Fibroblast of peridontal ligament (primary cell): ENCODE measurements at regions not wholly inside any gene's neighbourhood (a gene's known extent, or its start where the extent isn't known, plus 50 kb on each side); places are given as distances from the start of the nearest gene placed in this dataset.
"Not testable (repeated sequence)": the region's sequence is repeated elsewhere in the genome, so short reads cannot be mapped to it uniquely, and the experiment has no call there.

ENCODE experiments used
- DNase-seq: peaks from one replicate; pipeline ENCODE4 v3.0.0-alpha.2; 2010; ENCODE audit errors: extremely low read depth

DNA sequence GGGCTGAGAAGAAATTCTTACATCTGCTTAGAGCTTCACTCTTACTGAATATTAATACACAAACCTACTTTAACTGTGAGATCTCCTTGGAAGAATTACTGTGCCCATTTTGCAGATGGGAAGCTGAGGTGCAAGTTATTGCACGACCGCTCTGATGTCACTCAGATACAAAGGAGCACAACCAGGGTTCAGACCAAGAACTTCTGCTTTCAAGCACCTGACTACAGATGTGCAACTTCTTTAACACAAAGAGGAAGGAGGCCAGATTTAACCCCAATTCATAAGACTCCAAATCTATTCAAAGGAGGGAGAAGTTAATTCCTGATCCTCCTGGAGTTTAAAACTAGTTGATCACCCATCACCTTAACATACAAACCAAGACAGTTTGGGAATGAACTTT lies 232.6 kb downstream of the VRK1 start:
- no peak for DNase-seq

DNA sequence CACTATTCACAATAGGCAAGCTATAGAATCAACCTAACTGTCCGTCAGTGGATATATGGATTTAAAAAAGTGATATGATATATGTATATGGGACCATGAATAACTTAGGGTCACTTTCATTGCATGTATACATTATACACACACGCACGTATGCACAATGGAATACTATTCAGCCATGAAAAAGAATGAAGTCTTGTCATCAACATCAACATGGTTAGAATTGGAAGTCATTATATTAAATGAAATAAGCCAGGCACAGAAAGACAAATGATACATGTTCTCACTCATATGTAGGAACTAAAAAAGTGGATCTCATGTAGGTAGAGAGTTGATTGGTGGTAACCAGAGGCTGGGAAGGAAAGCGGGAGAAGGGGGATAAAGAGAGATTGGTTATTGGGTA lies 234.3 kb downstream of the VRK1 start:
- DNase-seq: no peak

DNA sequence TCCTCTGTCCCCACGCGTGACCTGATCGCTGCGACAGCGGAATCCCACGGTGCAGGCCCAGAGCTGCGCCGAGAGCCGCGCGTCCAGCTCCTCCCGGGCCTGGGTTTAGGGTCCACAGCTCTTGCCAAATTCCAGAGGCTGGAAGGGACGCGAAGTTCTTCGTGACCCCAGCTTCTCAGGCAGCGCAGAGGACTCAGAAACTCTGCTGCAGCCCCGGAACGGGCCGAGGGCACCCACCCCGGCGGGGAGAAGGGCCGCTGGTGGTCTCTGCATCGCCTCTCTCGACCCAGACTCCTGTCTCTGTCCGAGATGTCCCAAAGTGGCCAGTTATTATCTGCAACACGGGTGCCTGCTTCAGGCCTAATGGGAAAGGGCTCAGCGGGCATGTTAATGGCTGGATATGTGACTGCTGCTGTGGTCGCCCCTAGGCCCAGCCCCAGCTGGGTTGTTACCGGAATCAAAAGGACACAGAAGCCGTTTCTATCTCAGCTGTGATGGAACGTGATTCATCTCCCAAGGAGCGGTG lies 236.4 kb downstream of the VRK1 start:
- DNase-seq: no peak

DNA sequence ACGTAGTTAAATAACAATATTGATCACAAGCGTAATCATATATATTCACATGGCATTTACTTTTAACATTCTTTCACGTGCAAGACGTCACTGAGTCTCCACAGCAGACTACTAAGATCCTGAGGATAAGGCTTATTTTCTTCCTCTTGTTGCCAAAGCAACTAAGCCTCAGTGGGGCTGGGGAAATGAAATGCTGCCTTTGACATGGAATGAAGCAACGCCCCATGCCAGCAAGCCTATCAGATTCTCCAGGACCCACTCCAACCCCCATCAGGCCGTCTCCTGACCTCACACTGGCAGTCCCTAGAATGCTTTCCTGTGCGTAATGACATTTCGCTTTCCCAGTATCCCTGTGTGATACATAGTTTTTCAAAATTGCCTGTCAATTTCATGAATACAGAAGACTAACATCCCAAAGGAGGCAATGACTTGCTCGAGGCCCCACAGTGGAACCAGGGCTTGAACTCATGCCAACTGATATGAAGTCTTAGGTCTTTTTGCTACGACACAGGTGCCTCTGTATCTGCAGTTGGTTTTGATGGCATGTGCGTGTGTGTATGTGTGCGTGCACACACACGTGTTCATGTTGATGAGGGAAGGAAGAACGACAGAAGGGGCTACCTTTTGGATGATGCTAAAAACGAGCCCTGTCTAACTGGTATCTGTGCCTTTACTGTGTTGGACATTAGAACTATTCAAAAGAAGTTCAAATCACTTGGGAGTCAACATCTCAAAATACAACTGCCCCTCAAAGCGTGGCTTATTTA lies 239.1 kb downstream of the VRK1 start:
- DNase-seq: no peak

DNA sequence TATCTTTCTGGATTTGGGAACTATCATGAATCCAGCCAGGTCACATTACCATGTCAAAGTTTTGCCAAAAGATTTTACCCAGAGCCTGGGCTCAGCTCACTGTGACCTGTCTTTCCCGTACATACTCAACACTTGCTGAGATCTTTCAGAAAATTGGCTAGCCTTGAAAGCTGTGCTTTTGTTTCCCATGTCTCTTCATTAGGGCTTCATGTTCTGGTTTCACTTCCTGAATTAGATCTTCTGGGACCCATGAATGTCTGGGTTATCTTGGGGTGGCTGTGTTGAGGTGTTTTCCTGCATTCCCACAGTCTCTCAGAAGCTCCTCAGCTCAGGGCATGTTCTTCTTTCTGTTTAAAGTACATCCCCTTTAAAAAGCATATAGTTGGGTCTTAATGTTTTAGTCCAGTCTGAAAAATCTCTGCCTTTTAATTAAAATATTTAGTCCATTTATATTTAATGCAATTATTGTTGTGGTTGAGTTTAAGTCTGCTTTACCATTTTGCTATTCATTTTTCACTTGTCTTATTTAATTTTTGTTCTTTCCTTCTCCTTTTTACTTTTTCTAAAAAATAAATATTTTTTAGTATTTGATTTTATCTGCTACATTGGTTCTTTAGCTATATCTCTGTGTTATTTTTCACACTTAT lies 242.7 kb downstream of the VRK1 start:
- DNase-seq: no peak

DNA sequence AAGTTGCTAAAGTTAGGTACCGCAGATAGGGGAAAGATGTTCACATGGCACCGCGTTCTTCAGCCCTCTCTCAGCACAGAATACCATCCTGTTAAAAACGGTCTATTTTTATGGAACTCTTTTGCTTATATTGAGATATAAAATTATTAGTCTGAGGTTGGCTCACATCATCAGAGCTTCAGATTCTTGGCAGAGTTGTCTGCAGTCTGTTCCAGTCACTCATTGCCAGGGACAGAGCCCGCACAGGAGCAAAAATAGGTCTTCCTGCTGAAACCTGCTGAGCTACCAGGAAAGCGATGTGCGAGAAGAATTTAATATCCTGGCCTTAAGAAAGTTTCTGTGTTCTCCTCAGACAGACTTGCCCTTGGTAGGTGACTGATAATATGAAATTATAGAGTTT lies 249.8 kb downstream of the VRK1 start:
- DNase-seq: no peak

DNA sequence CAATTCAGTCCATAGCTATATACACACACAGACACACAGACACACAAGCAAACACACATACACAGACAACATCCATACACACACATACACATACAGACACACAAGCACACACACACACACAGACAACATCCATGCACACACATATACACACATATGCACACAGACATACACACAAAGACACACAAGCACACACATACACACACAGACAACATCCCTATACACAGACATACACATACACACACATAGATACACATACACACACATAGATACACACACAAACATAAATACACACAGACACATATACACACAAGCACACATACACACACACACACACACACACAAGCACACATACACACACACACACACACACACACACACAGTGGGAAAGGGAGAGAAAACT lies 254.8 kb downstream of the VRK1 start:
- DNase-seq: no peak

DNA sequence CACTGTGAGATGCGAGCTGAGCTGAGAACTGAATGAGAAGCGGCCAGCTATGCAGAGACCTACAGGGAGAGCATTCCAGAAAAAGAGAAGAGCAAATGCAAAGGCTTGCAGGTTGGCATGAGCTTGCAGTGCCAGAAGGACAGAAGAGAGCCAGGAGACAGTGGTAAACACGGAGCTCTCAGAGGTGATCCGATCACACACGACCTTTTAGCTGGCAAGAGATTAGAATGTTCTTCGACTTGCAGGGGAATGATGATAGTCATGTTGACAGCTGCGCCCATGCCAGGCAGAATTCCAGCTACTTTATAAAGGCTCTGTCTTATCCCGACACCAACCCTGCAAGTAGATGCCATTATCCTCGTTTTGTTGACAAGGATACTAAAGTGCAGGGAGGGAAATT lies 256.8 kb downstream of the VRK1 start:
- DNase-seq: no peak

DNA sequence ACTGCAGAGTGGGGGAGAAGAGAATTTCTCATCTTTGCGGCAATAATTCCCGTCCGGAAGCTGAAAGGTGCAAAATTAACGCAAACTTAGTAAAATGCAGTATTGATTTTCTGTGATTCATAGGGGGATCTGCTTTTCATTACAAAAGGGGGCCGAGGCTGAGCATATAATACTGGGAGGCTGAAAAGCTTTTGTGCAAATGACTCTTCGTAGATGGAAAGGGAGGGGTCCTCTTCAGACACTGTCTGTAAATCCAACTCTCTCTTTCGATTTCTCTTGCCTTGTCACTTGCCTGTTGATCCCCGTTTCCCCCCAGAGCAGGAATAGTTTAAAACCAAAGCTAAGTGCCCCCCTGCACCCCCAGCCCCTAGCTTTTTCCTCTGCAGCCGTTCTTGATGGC lies 258.2 kb downstream of the VRK1 start:
- no peak for DNase-seq

DNA sequence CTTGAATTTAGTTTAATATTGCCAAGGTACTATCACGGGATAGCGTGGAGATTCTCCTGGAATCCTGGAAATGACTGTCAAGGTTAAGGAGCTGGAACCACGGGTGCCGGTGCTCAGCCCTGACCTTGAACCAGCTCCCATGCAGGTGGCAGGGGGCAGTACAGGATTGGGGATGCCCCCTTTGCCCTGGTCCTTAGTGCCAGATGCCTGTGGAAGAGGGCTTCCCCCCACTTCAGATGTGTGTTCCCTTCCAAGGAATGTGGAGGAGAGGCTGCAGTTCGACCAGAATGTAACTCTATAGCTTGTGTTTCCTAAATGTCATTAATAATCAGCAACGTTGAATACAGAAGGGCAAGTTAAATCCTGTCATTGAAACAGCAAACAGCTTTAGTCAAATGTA lies 258.9 kb downstream of the VRK1 start:
- DNase-seq: no peak

DNA sequence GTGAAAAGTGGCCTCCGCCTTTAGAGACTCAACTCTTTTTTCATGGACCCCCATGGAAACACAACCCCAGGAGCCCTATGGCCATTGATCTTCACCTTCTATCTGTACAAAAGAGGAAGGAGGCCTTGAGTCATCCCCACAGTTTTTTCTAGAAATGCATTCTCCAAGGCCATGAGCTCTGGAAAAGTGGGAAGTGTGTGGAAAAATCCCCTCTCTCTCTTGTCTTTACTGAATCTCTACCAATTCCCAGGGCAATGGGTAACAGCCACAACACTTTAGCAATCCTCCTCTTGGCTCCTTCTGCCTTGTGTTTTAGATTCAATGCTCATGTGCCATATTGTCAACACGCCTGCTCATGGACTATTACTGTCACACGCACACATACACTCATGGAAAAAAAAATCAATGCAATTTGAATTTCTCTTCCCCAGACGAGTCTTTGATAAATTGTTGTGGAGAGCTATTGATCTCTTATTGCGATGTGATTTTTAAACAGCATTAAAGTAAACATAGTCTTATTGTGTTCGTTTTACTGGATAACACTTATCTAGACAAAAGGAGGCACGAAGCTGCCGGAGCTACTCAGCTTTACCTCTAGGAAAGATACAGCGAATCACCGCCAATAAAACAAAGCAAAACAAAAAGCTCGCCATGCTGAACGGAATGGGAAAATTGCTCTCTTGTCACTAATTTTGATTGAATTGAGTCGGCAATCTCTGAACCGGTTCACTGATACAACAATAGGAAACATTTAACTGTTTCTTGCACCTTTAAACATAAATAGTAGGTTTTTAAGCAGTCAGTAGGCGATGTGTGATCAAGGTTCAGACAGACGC lies 260.3 kb downstream of the VRK1 start:
- DNase-seq: no peak

DNA sequence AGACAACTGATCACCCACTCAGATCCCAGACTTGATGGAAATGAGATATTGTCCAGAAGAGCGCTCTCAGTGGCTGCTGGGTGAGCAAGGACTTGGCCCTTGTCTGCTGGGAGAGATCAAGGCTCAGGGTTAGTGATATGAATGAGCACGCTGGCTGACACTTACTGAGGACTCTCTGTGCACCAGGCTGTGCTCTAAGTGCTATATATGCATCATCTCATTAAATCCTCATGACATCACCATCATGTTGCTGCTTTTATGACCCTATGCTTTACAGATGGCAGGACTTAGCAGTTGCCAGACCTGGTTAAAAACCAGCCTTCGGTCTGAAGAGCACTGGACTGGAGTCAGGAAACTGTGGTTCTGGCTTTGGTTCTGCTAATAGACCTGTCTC lies 260.9 kb downstream of the VRK1 start:
- no peak for DNase-seq

DNA sequence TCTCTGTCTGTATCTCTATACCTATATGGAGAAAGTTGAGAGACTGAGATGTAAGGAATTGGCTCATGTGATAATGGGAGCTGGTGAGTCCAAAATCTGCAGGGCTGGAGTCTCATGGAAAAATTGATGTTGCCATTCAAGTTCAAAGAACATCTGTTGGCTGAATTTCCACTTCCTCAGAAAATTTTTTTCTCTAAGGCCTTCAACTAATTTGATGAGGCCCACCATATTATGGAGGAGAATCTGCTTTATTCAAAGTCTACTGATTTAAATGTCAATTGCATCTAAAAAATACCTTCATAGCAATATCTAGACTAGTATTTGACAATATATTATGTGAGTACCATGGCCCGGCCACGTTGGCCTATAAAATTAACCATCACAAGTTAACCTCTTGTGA lies 261.4 kb downstream of the VRK1 start:
- no peak for DNase-seq

DNA sequence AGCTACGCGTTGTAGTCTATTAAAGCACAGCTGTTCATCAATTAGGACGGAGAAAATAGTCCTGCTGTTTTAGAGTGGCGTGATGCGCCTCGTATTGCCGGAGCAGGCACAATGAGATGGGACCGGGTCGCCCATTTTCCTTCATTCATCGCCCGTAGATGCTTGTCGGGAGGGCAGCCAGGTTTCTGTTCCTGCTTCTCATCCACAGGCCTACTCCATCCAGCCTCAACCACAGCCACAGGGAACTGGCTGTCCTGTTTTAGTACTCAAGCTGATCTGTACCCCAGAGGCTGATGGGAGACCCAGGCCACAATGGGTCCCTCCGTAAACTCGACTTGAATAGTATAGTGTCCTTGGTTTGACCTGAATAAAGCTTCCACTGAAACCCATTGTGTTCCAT lies 264.0 kb downstream of the VRK1 start:
- no peak for DNase-seq

DNA sequence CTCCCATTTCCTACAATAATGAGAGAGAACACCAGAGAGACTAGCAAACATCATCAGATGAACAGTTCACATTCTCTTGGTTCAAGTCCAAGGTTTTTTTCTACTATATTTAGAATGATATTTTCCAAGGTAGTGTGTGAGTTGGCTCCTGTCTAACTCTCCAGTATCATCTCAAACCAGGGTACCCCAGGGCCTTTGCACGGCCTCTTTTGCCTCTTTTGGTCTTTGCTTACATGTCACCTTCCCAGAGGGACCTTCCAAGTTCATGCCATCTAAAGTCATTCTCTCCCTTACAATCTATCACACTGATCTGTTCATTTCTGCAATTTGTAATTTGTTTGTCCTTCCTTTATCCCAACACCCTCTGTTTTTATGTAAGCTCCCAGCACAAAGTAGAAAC lies 264.5 kb downstream of the VRK1 start:
- no peak for DNase-seq

DNA sequence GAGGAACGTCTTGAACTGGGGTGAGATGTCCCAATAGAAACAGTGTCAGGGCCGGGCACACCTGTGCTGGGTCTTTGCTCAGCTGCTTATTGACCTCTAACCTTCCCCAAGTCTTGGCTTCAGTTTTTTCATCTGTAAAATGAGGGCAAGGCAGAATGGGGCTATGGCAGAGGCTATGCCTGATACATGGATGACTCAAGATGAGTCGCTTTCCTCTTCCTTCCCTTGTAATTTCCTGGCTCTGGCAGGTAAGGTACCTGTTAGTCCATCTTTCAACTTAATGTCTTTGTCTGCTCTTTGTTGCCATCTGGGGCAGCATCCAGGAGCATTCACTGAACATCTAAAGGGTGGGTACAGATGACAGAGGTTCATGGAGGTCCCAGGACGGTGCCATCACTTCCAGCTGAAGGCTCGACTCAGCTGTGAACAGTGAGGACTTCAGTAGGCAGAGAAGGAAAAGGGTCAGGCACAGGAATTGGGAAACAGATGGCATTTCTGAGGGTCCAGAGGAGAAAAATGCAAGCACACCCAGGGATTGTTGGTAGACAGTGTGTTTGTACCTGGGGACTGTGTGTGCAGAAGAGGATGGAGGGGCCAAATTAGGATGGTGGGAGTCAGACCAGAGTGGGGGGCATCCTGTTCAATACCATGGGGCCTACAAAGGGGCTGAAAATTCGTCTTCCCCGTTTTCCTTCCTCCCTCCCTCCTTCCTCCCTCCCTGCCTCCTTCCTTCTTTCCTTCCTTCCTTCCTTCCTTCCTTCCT lies 268.3 kb downstream of the VRK1 start:
- no peak for DNase-seq

DNA sequence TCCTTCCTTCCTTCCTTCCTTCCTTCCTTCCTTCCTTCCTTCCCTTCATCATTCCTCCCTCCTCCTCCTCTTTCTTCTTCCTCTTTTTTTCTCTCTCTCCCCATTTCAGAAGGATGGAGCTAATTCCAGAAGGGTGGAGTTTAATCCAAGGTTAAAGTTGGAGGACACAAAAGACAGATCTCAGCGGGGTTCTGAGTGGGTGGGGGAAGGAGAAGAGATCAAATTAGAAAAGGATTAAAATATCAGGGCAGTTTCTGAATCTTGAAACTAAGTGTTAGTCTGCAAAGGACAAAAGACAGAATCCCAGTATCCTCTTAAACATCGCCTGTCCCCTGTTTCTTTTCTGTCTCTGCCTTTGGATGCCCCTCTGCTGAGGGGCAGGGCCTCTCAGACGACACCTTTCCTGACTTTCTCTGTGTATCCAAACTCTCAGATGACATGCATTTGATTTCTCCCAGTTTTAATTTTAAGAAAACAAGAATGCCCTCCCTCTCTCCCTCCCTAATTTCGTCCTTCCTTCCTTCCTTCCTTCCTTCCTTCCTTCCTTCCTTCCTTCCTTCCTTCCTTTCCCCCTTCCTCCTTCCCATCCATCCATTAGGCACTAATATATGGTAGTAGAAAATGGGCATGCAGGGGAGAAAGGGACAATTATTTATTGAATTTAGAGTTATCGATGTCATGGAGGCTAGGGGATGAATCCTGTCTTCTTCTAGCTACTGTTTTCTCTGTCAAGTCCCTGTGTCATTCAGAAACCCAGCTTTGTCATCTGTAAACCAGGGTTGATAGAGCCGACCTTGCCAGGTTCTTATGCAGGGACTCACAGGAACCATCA lies 269.1 kb downstream of the VRK1 start:
- DNase-seq: no peak

DNA sequence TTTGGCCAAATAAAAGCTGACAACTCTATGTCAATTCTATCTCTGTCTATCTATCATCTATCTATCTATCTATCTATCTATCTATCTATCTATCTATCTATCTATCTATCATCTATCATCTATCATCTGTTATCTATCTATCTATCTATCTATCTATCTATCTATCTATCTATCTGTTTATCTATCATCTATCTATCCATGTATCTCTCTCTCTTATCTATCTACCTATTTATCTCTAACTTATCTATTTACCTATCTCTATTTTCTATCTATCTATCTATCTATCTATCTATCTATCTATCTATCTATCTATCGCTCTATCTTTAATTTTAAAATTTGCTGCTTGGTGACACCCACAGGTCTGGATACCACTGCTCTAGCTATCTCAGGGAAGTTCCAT lies 271.1 kb downstream of the VRK1 start:
- DNase-seq: not testable (repeated sequence)

DNA sequence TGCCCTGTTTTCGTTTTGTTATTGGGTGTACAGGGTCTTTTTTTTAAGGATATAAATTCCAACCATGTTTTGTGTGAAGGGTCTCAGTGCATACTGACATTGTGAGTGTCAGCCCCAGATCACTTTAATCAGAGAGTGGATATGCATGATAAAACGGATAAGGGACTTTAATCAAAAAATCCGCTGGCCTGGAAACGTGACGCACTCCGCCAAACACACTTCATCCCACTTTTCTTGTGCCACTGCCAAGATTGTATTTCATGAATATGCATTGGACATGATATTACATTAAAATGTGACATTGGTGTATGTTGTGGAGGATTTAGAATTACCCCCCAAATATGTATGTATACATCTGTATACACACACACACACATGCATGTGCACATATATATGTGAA lies 273.1 kb downstream of the VRK1 start:
- DNase-seq: no peak

DNA sequence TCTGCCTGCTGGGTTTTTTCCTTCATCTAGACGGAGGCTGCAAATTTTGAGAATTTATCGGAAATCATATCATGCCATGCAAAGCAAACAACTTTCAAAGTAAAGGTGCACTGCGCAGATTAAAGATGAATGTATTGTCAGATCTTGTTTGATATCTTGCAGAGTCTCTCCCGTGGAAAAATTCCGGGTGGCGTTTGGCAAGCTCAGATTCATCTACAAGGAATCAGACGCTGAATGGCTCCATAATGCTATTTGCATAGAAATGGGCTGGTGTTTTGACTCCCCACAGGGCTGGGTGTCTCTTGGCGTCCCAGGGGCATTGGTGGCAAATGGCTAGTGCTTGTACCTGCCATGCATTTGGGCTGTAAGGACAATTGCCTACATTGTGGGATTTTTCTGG lies 274.0 kb downstream of the VRK1 start:
- DNase-seq: no peak

DNA sequence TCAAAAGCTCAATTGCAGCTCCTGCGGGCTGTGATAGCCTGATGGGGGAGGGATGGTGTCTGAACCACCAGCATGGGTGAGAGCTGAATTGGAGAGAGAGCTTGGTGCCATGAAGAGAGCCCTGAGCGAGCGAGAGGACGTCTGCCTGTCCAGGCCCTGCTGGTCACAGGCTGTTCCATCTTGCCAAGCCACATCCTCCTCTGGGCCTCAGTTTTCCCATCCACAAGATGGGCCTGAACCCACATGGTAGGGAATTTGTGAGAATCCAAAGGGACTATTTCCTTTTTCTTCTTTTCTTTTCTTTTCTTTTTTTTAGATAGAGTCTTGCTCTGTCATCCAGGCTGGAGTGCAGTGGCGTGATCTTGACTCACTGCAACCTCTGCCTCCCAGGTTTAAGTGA lies 276.4 kb downstream of the VRK1 start:
- DNase-seq: no peak
